GM18498 (cell line): ENCODE measurements at regions not wholly inside any gene's neighbourhood (a gene's known extent, or its start where the extent isn't known, plus 50 kb on each side); places are given as distances from the start of the nearest gene placed in this dataset.

Experiments used
- ATAC-seq: cut with Tn5 transposase; IDR thresholded peaks from one replicate; pipeline ENCODE4 v1.9.1; 2021; ENCODE audit warnings: mild to moderate bottlenecking, moderate library complexity; ENCODE audit not compliant: unreplicated experiment

GRCh38 chr15:47273864-47274263 lies 443.4 kb upstream of the SEMA6D start:
- ATAC-seq, result no peak

- ATAC-seq, result no peak
Observed at GRCh38 chr15:47283246-47283645, 434.1 kb upstream of the SEMA6D start.

GRCh38 chr15:47288794-47289193 lies 428.5 kb upstream of the SEMA6D start:
- ATAC-seq, result no peak

GRCh38 chr15:47289656-47290055 lies 427.6 kb upstream of the SEMA6D start:
- ATAC-seq, result no peak

- ATAC-seq, result no peak
Observed at GRCh38 chr15:47291767-47292166, 425.5 kb upstream of the SEMA6D start.

GRCh38 chr15:47292638-47293190 lies 424.6 kb upstream of the SEMA6D start:
- no peak for ATAC-seq

- ATAC-seq, result no peak
Observed at GRCh38 chr15:47293466-47294162, 423.7 kb upstream of the SEMA6D start.

- ATAC-seq, result no peak
Observed at GRCh38 chr15:47294765-47295259, 422.5 kb upstream of the SEMA6D start.

- no peak for ATAC-seq
Observed at GRCh38 chr15:47296881-47297280, 420.4 kb upstream of the SEMA6D start.

GRCh38 chr15:47299846-47300434 lies 417.4 kb upstream of the SEMA6D start:
- ATAC-seq, result no peak

- ATAC-seq, result no peak
Observed at GRCh38 chr15:47300596-47300995, 416.7 kb upstream of the SEMA6D start.

GRCh38 chr15:47301481-47301880 lies 415.8 kb upstream of the SEMA6D start:
- no peak for ATAC-seq

- ATAC-seq, result no peak
Observed at GRCh38 chr15:47304656-47305055, 412.6 kb upstream of the SEMA6D start.

- ATAC-seq, result no peak
Observed at GRCh38 chr15:47312161-47312560, 405.1 kb upstream of the SEMA6D start.

GRCh38 chr15:47326410-47327333 lies 390.6 kb upstream of the SEMA6D start:
- ATAC-seq, result no peak

GRCh38 chr15:47331829-47332393 lies 385.4 kb upstream of the SEMA6D start:
- ATAC-seq, result no peak

- ATAC-seq, result no peak
Observed at GRCh38 chr15:47332481-47332880, 384.8 kb upstream of the SEMA6D start.

- ATAC-seq, result no peak
Observed at GRCh38 chr15:47333734-47334133, 383.6 kb upstream of the SEMA6D start.

- ATAC-seq, result no peak
Observed at GRCh38 chr15:47334805-47335535, 382.3 kb upstream of the SEMA6D start.

- no peak for ATAC-seq
Observed at GRCh38 chr15:47337106-47337505, 380.2 kb upstream of the SEMA6D start.
